ENCODE measurements at regions not wholly inside any gene's neighbourhood (a gene's known extent, or its start where the extent isn't known, plus 50 kb on each side); places are given as distances from the start of the nearest gene placed in this dataset.
A peak's percentile ranks its signal among the peaks of the same experiment; 100 is the strongest.

GRCh38 chr5:111830333-111830732, 73.3 kb upstream of the NREP start:
- CTCF ChIA-PET: interaction anchor here (0.5 to 1.3 kb wide), 5 partner anchors 72 to 160 kb away, joined by 3 to 4 read pairs (median 4); no protein-coding TSS in a partner anchor
- no peaks in the 10 kb centered on the region for H3F3A ChIP-seq (ENCODE audit: low read length, unreplicated experiment)
- H3K36me3 ChIP-seq (ENCODE audit: low read depth, low read length): no peaks in the 10 kb centered on the region
- no peak overlapping the region; the same call in 1 of the 2 replicates for H3K9ac ChIP-seq (ENCODE audit: low read length)
- H2AFZ ChIP-seq (ENCODE audit: low read length): no peak overlapping the region
- H3K4me3 ChIP-seq (ENCODE audit: low read length): no peak overlapping the region
- peak; percentile 89 for ATAC-seq
- H3K27ac ChIP-seq (ENCODE audit: low read length): peak overlapping the region; percentile 33
- H3K4me2 ChIP-seq (ENCODE audit: low read length): peak overlapping the region; percentile 9; the same call in 1 of the 2 replicates
- H3K79me2 ChIP-seq (ENCODE audit: low read length): no peaks in the 10 kb centered on the region
- no peaks in the 10 kb centered on the region for H3K27me3 ChIP-seq (ENCODE audit: low read length)
- no TSS peak for BruUV-seq (replicated peaks)
- peak; percentile 98 for DNase-seq
- POLR2A ChIA-PET (ENCODE audit: unreplicated experiment): no interaction called here
- peaks cover 15% of the 10 kb centered on the region for H3K4me1 ChIP-seq (ENCODE audit: insufficient read depth, low read length)
- H4K20me1 ChIP-seq (ENCODE audit: low read length): no peaks in the 10 kb centered on the region
- H3K9me3 ChIP-seq (ENCODE audit: low read length): no peaks in the 10 kb centered on the region
- no peak for TF ChIP-seq EZH2phosphoT487 (IDR thresholded peaks at IDR 0.05; ENCODE audit: borderline replicate concordance, low read length)
- TF ChIP-seq EZH2 (IDR thresholded peaks at IDR 0.05; ENCODE audit: low read length, unreplicated experiment): no peak
- no peak for TF ChIP-seq CTCF (conservative IDR thresholded peaks at IDR 0.05; ENCODE audit: low read depth, low read length)
- no peaks in the 10 kb centered on the region for H3K9me2 ChIP-seq (replicated peaks; ENCODE audit: low read length)
- intact Hi-C loops (cut with micrococcal nuclease): loop anchor here (1.0 to 10.0 kb wide), 3 partner anchors 73 to 278 kb away; partner anchors contain the start of gene NREP

GRCh38 chr5:111829701-111830100, 72.7 kb upstream of the NREP start:
- Histone ChIP-seq H3F3A (ENCODE audit: low read length, unreplicated experiment) (no peaks in the 10 kb centered on the region), H3K27ac (ENCODE audit: low read length) (peak overlapping the region; percentile 33), H3K4me2 (ENCODE audit: low read length) (peak overlapping the region; percentile 9; the same call in 1 of the 2 replicates), H3K36me3 (ENCODE audit: low read depth, low read length) (no peaks in the 10 kb centered on the region), H4K20me1 (ENCODE audit: low read length) (no peaks in the 10 kb centered on the region), H3K4me1 (ENCODE audit: insufficient read depth, low read length) (peaks cover 15% of the 10 kb centered on the region), H3K9ac (ENCODE audit: low read length) (no peak overlapping the region; the same call in 1 of the 2 replicates), H3K9me3 (ENCODE audit: low read length) (no peaks in the 10 kb centered on the region), H3K4me3 (ENCODE audit: low read length) (no peak overlapping the region), H3K27me3 (ENCODE audit: low read length) (no peaks in the 10 kb centered on the region), H3K79me2 (ENCODE audit: low read length) (no peaks in the 10 kb centered on the region), H3K9me2 (replicated peaks; ENCODE audit: low read length) (no peaks in the 10 kb centered on the region), H2AFZ (ENCODE audit: low read length) (no peak overlapping the region)
- intact Hi-C loops (cut with micrococcal nuclease): loop anchor here (1.0 to 10.0 kb wide), 3 partner anchors 72 to 277 kb away; partner anchors contain the start of gene NREP
- ChIA-PET POLR2A (ENCODE audit: unreplicated experiment) (no interaction called here), CTCF (interaction anchor here (0.5 to 1.3 kb wide), 4 partner anchors 72 to 87 kb away, joined by 3 to 4 read pairs (median 4); no protein-coding TSS in a partner anchor)
- DNase-seq: peak; percentile 25
- no TSS peak for BruUV-seq (replicated peaks)
- peak; percentile 63 for ATAC-seq
- TF ChIP-seq EZH2 (IDR thresholded peaks at IDR 0.05; ENCODE audit: low read length, unreplicated experiment): no peak
- no peak for TF ChIP-seq CTCF (conservative IDR thresholded peaks at IDR 0.05; ENCODE audit: low read depth, low read length)

- Histone ChIP-seq H3K27me3 (ENCODE audit: low read length) (no peaks in the 10 kb centered on the region), H3K9me2 (replicated peaks; ENCODE audit: low read length) (no peaks in the 10 kb centered on the region), H2AFZ (ENCODE audit: low read length) (no peak overlapping the region), H3K4me3 (ENCODE audit: low read length) (no peak overlapping the region), H3K9me3 (ENCODE audit: low read length) (no peaks in the 10 kb centered on the region), H3K9ac (ENCODE audit: low read length) (no peak overlapping the region), H3K79me2 (ENCODE audit: low read length) (no peaks in the 10 kb centered on the region), H3F3A (ENCODE audit: low read length, unreplicated experiment) (no peaks in the 10 kb centered on the region), H4K20me1 (ENCODE audit: low read length) (no peaks in the 10 kb centered on the region), H3K36me3 (ENCODE audit: low read depth, low read length) (no peaks in the 10 kb centered on the region), H3K4me2 (ENCODE audit: low read length) (no peak overlapping the region), H3K4me1 (ENCODE audit: insufficient read depth, low read length) (peaks cover 15% of the 10 kb centered on the region), H3K27ac (ENCODE audit: low read length) (no peak overlapping the region)
- TF ChIP-seq EZH2phosphoT487 (IDR thresholded peaks at IDR 0.05; ENCODE audit: borderline replicate concordance, low read length): no peak
- no peak for TF ChIP-seq EZH2 (IDR thresholded peaks at IDR 0.05; ENCODE audit: low read length, unreplicated experiment)
- no peak for TF ChIP-seq CTCF (conservative IDR thresholded peaks at IDR 0.05; ENCODE audit: low read depth, low read length)
- intact Hi-C loops (cut with micrococcal nuclease): no loop called here
- no peak for ATAC-seq
- no peak for DNase-seq
- BruUV-seq (replicated peaks): no TSS peak
- ChIA-PET POLR2A (ENCODE audit: unreplicated experiment) (no interaction called here), CTCF (no interaction called here)
Observed at GRCh38 chr5:111826064-111826463, 69.1 kb upstream of the NREP start.
